Occipital lobe (tissue), 1 donor: ENCODE measurements at regions not wholly inside any gene's neighbourhood (a gene's known extent, or its start where the extent isn't known, plus 50 kb on each side); places are given as distances from the start of the nearest gene placed in this dataset.

ENCODE experiments used
- DNase-seq: peaks from one replicate; lab custom pipeline; 2025; lab: John Stamatoyannopoulos, UW

DNA sequence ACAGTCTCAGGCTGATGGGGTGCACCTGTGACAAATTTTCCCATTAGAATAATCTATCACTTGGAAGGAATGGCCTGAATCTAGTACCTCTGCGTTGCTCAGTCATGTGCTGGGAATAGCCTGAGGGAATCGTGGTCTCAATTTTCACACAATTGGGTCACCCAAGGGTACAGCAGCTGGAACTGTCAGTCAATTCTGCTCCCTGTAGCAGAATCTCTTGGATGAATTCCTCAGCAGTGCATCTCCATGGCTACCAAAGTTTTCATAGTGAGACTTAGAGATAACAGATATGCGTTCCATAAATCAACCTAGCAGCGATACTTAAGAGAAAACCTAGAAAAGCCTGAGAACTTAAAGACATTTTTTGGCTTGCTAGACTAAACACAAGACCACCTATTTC lies 288.7 kb upstream of the CTSO start:
- no peak for DNase-seq

DNA sequence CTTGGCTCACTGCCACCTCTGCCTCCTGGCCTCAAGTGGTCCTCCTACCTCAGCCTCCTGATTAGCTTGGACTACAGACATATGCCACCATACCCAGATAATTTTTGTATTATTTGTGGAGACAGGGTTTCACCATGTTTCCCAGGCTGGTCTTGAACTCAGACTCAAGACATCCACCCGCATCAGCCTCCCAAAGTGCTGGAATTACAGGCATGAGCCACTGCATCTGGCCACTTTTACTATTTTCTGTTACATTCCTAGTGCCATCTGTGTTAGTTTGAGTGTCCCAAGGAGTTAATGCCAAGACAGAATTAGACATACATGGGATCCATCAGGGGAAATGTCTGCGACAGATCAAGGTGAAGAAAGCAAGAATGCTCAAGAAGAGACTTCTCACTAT lies 288.2 kb upstream of the CTSO start:
- no peak for DNase-seq

DNA sequence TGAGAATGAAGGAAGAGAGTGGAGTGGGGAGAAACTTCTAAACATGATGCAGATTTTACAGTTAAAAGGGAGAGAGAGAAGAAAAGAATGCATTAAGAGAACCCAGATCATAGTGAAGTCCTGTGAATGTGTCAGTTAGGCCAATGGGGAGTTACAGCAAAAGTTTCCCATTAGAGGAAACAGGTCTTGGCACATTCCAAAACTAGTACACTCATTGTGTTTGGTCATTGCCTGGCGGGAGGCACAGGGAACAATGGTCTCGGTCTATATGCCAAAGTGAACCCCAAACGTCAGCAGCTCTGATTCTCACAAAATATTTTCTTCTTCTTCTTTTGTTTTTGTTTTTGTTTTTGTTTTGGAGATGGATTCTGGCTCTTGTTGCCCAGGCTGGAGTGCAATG lies 284.5 kb upstream of the CTSO start:
- DNase-seq, result no peak

DNA sequence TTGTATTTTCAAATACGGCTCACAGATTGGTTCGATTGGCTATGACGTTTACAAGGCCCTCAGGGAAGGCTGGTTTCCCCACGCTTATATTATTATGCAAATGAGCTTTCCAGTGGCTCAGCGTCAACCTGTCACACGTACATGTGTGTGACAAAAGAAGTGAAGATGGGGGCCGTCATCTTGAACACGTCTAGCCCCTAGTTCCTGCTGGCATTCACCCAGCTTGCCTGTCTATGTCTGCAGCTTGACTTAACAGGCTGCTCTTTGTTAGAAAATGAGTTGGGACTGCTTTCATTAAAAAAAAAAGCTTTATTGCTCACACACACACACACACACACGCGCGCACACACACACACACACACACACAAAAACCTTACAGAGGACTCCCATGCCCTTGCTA lies 283.6 kb upstream of the CTSO start:
- DNase-seq, result no peak

DNA sequence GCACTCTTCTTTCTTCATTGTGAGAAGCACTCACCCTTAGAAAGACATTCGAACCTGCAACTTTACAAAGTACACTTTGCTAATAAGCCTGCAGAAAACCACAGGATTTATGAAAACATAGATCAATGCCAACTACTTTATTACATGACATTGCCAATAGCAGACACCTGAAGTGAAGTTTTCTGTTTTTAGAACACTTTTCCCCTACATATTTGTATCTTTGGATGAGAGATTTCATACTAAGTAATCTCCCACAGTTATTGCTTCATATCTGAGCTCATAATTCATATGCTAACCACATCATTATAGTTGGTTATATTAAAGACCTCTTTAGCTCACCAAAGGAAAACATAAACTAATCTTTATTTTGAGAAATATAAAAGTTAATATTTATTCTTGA lies 276.5 kb upstream of the CTSO start:
- DNase-seq, result no peak

DNA sequence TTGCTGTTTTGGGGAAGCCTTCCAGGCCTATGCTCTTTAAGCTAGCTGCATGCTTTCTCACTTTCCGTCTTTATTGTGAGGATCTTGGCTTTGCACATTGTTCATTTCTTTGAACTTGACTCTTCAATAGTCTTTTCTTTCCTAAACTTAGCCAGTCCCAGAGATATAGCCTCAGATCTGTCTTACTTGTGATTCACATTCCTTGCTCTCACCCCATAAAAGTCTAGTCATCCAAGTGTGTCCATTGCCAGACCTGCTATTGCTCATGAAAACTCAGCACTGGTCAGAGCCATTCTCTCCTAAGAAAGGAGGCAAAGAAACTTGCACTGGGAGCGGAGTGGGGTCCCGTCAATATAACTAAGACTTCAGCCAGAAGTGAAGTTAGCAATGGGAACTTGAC lies 275.0 kb upstream of the CTSO start:
- DNase-seq, result no peak

DNA sequence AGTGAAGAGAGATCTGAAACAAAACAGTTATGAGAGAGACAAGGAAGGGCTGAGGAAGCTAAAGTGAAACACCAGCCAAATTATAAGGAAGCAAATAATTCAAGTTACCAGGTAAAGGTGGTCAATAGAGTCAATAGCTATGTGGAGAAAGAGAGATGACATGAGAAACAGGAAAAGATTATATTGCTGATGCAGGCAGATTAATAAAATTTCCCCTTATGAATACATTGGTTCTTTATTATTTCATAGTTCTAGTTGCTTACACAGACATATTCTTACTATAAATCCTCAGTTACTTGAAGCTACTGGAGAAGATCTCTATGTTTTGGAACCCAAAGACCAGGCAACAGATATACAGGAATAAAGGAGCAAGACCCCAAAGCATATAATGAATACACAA lies 273.7 kb upstream of the CTSO start:
- DNase-seq, result no peak

DNA sequence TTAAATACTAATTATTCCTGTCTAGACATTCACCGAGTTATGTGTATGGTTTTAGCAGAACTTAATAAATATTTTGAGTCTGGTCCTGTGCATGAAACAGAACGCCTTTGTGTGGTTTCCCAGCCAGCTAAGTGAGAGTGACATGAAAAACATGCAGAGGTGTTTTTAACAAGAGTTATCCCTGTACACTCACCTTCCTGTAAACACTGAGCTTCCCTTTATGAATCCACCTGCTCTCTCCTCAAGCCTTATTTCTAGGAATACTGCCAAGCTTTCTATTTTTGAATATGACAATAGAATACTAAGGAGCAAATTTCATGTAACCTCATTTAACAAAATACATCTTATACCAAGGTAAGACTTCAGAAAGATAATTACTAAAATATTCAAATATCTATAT lies 270.3 kb upstream of the CTSO start:
- DNase-seq, result no peak

DNA sequence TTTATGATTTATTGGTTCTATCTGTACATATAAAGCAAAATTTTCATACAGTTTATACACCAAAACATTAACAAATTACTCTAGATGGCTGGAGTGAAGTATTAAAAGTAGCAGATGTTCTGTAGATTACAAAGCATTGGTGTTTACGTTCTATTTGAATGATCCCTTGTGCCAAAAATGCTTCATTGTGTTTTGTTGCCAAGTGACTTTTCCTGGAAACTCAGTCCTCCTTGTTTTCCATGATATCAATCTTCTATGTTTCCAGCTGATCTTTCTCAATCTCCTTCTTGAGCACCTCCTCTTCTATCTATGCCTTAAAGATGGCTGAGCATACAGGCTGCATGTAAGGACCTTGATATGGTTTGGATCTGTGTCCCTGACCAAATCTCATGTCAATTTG lies 263.6 kb upstream of the CTSO start:
- DNase-seq, result no peak

DNA sequence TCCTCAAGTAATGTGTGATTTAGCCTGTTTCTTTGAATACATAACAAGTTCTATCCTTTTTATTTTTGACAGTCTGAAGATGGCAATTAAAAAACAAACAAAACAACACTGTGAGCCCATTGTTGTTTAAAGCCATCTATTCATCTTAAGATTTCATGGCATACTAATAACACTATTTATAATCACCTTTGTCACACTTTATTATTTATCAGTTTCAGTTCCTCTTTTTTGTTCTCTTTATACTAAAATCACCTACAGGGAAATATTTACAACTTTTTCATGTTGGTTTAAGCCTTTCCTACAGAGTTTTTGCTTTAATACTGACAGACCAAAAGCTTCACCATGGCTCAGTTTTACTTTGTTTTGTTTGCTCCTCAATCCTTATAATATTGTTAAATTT lies 247.4 kb upstream of the CTSO start:
- no peak for DNase-seq

DNA sequence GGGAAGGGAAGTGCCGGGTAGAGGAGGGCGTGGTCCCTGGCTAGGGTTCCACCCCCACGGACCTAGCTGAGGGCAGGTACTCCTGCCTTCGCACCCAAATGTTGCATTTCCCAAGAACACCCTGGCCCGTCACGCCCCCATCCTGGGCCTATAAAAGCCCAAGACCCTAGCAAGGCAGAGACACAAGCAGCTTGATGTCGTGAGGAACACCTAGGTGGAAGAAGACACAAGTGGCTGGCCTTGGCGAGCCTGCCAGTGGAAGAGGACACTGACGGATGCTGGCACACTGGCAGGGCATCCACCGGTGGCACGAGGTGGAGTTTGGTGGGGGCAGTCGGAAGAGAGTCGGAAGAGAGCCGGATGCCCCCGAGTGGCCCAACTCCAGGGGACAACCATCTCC lies 244.8 kb upstream of the CTSO start:
- DNase-seq, result no peak

DNA sequence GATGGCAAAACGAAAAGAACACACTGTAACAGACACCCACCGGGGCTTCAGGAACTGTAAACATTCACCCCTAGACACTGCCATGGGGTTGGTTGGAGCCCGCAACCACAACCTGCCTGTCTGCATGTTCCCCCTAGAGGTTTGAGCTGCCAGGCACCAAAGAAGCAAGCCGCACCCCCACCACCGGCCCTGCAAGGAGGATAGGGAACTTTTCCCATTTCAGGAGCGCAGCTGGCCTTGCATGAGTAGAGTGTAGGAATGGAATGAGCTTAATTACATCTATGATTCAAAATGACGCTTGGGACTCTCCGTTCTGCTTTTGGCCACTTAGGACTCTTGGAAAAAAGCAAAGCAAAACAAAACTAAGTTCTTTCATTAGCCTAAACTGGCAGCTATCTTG lies 243.6 kb upstream of the CTSO start:
- no peak for DNase-seq

DNA sequence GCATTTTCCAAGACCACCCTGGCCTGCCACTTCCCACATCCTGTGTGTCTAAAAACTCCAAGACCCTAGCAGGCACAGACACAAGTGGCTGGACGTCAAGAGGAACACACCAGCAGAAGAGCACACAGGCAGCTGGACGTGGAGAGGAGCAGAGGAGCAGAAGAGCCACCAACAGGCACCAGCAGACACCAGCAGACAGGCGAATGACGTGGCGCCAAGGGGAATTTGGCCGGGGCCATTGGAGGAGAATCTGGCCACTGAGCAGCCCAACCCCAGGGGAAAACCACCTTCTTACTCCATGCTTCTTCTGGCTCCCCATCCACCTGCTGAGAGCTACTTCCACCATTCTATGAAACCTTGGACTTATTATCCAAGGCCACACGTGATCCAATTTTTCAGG lies 243.1 kb upstream of the CTSO start:
- no peak for DNase-seq

DNA sequence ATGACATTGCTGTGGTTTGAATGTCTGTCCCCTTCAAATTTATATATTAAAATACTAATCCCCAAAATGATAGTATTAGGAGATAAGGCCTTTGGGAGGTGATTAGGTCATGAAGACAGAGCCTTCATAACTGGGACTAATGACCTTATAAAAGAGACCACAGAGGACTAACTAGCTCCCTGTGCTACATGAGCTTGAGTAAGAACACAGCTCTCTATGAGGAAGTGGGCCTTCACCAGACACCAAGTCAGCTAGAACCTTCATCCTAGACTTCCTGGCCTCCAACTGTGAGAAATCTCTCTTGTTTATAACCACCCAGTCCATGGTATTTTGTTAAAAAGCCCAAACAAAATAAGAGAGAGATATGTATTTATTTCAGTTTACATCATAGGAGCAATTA lies 242.2 kb upstream of the CTSO start:
- DNase-seq, result no peak

DNA sequence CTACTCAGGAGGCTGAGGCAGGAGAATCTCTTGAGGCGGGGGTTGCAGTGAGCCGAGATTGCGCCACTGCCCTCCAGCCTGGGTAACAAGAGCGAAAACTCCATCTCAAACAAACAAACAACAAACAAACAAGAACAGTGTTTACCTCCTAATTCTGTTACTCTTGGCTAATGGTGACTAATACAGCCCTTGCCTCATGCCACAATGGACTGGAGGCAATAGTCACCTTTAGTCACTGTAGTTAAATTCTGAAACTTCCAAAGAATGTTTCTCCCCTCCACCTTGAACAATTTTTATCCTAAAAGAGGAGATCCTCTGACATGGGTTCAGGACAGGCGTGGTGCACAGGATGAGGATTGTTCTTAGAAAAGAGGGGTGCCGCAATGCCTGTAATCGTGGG lies 241.2 kb upstream of the CTSO start:
- DNase-seq, result no peak

DNA sequence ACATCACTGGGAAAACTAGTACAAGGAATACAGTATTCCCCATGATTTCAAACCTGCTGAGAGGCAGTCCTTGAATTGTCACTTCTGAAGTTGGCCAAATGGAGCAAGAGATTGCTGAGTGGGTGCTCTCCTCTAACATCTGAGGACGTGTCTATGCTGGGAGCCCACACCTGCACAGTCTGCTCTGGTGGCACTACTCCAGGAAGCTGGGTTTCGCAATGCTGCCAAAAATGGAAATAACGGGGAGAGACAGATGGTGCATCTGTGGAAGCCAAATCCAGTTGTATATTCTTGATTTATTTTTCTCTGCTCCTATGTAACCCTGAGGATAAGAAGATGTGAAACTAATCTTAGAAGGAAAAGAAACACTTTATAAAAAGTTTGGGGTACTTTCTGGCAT lies 240.1 kb upstream of the CTSO start:
- peak; percentile 57 for DNase-seq

DNA sequence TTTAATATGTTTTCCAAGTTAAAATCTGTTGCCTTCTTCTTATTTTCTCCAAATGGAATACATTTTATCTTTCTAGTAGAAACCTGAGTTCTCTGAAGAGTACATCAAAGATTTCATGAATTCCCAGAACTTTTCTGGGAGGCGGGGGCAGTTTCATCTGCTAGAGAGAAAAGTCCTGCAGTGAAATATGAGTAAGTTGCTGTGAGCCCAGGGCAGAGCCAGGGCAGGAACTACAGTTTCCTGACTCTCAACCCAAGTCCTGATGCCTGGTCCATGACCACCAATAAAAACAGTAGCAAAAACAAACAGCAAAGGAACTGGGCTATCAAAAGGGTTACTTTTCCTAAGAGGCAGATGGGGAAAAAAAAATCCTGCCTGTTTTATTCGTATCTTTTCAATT lies 239.4 kb upstream of the CTSO start:
- no peak for DNase-seq

DNA sequence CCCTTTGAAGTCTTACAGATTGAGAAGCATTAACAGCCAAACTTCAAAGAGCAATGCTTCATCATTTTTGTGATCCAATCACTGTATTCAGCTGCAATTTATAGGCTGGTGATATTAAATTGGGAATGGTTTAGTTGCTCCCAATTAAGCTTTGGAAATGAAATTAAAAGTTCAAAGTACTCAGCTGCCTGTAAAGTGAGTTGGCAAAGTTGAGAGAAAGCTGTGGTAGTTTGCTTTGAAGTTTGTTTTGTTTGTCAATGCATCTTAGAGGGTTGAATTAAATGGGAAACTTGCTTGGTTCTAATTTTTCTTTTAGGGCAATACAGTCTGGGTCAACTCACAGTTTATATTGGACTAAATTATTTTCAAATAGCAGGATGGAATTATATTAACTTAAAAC lies 238.4 kb upstream of the CTSO start:
- DNase-seq, result no peak

DNA sequence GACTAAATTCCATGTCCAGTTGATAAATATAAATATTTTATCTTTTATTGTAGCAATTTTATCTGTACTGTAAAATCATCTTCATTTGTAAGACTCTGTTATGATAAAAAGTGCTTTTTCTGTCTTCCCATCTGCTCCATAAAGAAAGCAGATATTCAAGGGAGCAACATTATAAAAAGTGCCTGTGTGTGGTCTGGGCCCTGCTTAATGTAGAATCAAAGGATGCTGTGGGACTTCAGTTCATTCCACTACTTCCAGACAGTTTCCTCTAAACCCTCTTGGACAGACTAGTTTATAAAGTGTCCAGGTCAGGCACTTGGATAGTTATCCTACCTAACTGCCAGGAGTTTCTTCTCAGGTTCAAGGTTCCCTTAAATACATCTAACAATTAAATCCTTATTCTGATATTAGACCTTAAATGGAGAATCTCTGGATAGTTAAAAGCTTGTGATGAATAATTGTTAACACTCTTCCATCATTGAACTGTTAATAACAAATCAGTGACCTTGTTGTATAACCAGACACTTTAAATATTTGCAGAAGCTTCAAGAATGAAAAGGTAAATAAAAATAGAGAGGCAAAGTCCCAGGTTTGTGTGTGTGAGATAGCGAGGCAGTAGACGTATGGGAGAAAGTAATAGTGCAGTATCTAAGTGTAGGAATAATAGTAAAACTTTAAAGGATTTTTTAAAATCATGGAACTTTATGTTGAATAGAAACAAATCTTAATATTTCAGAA lies 237.5 kb upstream of the CTSO start:
- DNase-seq, result no peak

DNA sequence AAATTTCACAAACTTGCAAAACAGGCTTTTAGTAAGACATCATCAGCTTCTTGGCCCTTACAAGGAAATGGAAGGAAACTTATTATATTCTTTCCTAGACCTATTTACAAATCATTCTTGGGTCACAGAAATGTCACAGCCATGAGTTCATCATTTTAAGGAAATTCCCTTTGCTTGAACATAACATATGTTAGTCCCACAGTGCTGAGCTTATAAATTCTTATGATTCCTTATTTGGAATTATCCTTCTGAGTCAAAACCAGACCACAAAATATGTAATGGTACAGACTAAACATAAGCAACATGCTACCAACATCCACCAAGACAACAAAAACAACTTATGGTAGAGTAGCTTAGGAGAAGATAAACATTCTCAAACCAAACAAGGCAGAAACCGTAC lies 236.9 kb upstream of the CTSO start:
- DNase-seq, result no peak

DNA sequence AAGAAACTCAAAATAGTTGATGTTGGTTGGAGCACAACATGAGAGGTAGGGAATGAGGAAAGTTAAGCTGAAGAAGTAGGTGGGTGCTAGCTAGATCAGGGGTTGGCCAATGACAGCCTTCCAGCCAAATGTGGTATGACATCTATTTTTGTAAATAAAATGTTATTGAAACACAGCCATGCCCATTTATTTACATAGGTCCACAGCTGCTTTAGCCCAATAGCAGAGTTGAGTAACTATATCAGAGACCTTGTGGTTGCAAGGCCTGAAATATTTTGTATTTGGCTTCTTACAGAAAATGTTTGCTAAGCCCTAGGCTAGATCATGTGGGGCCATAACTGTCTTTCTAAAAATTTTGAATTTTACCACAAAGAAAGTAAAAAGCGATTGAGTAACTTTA lies 234.9 kb upstream of the CTSO start:
- DNase-seq, result no peak

DNA sequence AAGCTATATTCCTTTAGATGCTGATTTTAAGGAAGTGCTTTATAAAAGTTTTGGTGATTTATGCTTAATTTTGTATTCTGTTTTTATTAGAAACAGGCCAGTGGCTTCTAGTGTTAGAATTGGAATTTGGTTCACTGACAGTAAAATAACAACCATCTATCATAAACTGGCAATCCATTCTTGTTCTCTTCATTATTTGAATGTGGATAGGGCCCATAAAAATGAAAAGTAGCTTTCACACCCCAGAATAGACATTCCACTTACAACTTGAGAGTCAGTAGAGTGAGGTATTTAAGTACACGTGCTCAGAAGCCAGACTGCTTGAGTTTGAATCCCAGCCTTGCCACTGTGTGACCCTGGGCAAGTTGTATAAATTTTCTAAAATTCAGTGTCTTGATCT lies 232.4 kb upstream of the CTSO start:
- no peak for DNase-seq

DNA sequence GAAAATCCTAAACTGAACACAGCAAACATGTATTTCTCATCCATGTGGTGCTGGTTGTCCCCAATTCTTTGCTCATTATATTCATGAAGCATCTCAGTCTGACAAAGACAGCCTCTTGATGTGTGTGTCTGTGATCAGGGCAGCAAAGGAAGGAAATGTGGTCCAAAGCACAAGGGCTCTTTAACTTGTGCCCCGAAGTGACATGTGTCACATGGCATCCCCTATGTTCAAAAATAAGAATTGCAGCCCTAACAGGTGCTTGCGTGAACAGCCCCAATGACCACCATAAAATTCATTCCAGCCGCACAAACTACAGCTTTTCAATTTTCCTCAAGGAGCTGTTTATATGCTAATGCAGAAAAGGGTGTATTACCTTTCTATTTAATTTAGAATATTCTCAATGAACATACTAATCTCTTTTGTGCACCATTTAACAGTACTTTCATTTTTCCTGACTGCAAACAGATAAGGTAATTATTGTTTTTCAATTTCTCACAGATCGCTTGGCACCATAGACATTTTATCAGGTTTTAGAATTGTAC lies 231.9 kb upstream of the CTSO start:
- no peak for DNase-seq

DNA sequence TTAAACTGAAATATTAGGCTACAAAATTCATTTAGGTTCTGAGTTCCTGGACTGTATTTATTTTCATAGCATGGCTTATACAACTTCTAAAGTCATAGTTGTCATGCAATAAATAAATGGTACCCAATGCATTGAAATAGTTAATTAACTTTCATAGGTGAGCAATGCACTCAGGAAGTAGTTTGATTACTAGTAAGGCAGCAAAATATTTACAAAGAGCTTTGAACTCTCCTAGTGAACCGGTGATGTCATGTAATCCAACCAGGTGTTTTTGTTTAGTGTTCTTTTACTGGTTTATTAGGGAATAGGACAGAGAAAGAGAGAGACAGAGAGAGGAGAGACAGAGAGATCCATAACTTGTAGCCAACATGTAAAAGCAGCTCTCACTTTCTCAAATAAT lies 228.6 kb upstream of the CTSO start:
- no peak for DNase-seq
